HL-60 (cell line): ENCODE measurements at regions not wholly inside any gene's neighbourhood (a gene's known extent, or its start where the extent isn't known, plus 50 kb on each side); places are given as distances from the start of the nearest gene placed in this dataset.

ENCODE experiments used
- GABPA ChIP-seq: IDR thresholded peaks from 2 replicates; pipeline ENCODE4 v1.6.1; 2012; ENCODE audit warnings: low read depth
- POLR2AphosphoS5 ChIP-seq: IDR thresholded peaks from 2 replicates; pipeline ENCODE4 v1.6.1; 2012; ENCODE audit warnings: low read depth
- REST ChIP-seq: IDR thresholded peaks from 2 replicates; pipeline ENCODE4 v1.6.1; 2012; ENCODE audit warnings: low read depth; ENCODE audit not compliant: insufficient replicate concordance
- TF ChIP-seq, protein P1 (sequence below): IDR thresholded peaks from one replicate; pipeline ENCODE4 v1.5.1; 2011; ENCODE audit warnings: low read length, control low read depth, inconsistent platforms; ENCODE audit not compliant: insufficient read depth

DNA sequence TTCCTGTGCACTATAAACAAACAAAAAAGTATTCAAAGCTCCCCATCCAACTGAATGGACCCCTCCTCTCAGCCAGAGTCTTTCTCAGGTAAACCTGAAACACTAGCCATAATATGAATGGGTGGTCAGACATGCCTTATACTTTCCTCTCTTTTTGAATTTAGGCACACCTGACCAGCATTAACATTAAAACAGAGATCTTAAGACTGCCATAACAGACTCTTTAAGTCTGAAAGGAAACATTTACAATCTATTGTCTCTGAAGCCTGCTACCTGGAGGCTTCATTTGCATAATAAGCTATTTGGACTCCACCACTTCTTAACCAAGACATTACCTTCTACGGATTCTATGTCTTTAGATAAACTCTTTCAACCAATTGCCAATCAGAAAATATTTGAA is 56.9 kb upstream of the SPIN4 start:
- TF ChIP-seq, protein P1, sequence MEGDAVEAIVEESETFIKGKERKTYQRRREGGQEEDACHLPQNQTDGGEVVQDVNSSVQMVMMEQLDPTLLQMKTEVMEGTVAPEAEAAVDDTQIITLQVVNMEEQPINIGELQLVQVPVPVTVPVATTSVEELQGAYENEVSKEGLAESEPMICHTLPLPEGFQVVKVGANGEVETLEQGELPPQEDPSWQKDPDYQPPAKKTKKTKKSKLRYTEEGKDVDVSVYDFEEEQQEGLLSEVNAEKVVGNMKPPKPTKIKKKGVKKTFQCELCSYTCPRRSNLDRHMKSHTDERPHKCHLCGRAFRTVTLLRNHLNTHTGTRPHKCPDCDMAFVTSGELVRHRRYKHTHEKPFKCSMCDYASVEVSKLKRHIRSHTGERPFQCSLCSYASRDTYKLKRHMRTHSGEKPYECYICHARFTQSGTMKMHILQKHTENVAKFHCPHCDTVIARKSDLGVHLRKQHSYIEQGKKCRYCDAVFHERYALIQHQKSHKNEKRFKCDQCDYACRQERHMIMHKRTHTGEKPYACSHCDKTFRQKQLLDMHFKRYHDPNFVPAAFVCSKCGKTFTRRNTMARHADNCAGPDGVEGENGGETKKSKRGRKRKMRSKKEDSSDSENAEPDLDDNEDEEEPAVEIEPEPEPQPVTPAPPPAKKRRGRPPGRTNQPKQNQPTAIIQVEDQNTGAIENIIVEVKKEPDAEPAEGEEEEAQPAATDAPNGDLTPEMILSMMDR, result no peak
- no peak for TF ChIP-seq POLR2AphosphoS5
- TF ChIP-seq GABPA, result no peak
- TF ChIP-seq REST, result no peak
